Kidney (tissue), 13 donors: ENCODE measurements at regions not wholly inside any gene's neighbourhood (a gene's known extent, or its start where the extent isn't known, plus 50 kb on each side); places are given as distances from the start of the nearest gene placed in this dataset.

Experiments
- DNase-seq, 5 donors: peaks; one replicate each; pipeline ENCODE4 v3.0.0-alpha.2; 2013 to 2020
- FAIRE-seq: peaks from 2 replicates; lab custom pipeline; 2012; peaks lifted over from hg19 to GRCh38; lab: Jason Lieb, UNC
- H3K27ac ChIP-seq, 2 donors: one replicate each; pipeline ENCODE4 v1.7.0; 2013; ENCODE audit warnings: low read depth in 2 of 2, low read length in 2 of 2, inconsistent platforms in 1 of 2
- H3K27me3 ChIP-seq: one replicate; pipeline ENCODE4 v1.7.1; 2013; ENCODE audit warnings: low read length, inconsistent platforms; ENCODE audit not compliant: control insufficient read depth, insufficient read depth
- H3K36me3 ChIP-seq, 3 donors: one replicate each; pipeline versions ENCODE4 v1.7.0 to v1.7.1; 2013; ENCODE audit warnings: low read length in 3 of 3, control low read depth in 1 of 3, inconsistent platforms in 1 of 3; ENCODE audit not compliant: insufficient read depth in 3 of 3, control insufficient read depth in 2 of 3
- H3K4me1 ChIP-seq, 3 donors: one replicate each; pipeline versions ENCODE4 v1.7.0 to v1.7.1; 2013; ENCODE audit warnings: low read length in 3 of 3, inconsistent platforms in 1 of 3, low read depth in 1 of 3; ENCODE audit not compliant: control insufficient read depth in 2 of 3, insufficient read depth in 2 of 3
- H3K4me3 ChIP-seq, 3 donors: one replicate each; pipeline versions ENCODE4 v1.7.0 to v1.8.1; 2013; ENCODE audit warnings: low read length in 3 of 3, control low read depth in 1 of 3, inconsistent platforms in 1 of 3
- H3K9ac ChIP-seq, 3 donors: one replicate each; pipeline versions ENCODE4 v1.7.0 to v1.7.1; 2013; ENCODE audit warnings: low read length in 3 of 3, control low read depth in 1 of 3, inconsistent platforms in 1 of 3
- H3K9me3 ChIP-seq, 3 donors: one replicate each; pipeline versions ENCODE4 v1.7.0 to v1.7.1; 2013; ENCODE audit warnings: low read length in 3 of 3, control low read depth in 1 of 3, inconsistent platforms in 1 of 3; ENCODE audit not compliant: control insufficient read depth in 2 of 3, insufficient read depth in 1 of 3
- intact Hi-C: fragments of 100-400 bp; cut with DNase I; formaldehyde crosslinking; loops from one replicate; pipeline ENCODE4 v1.11.1; 2022
- TF ChIP-seq, protein P1 (sequence below): IDR thresholded peaks from 3 replicates; pipeline ENCODE4 v1.5.1; 2012; ENCODE audit warnings: mild to moderate bottlenecking, moderate library complexity, borderline replicate concordance; ENCODE audit not compliant: insufficient read depth; ENCODE audit errors: extremely low read depth
- donor health status: control.
- donor health status: control.
- donor health status: control.
- donor health status: control.
- donor health status: control.
- donor health status: DM: yes; HTN: yes; CAD: no.
- donor health status: Normal renal cell carcinoma (clear cell type).

DNA sequence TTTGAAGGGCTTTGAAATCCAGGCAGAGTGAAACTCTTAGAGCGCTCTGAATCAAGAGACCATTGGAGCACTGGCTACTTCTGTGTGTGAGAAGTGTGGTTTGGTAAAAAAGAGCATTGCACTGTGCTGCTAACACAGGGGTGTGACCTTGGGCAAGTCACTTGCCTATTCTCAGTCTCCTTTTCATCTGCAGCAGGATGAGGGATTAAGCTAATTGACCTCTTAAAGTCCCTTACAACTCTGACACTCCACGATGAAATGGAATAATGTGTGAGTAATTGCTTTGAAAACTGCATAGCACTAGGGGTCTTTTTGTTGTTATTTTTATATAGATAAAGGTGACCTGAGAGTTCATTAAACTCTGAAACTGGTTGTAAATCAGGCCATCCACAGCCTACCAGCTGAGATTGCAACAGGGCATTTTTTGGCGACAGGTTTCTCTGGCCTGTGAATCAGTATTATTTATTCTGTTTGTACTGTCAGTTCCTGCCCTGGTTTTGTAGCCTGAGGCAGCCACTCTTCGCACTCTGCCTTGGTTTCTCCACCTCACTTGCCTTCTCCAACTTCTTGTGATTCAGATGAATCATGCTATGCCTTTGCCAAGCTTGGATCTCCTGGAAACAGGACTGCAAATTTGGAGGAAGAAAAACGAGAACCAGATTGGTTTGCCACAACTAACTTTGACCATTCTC is 159.9 kb upstream of the PARP11 start:
- H3K9me3 ChIP-seq, result no peaks in the 10 kb centered on the region
- no peaks in the 10 kb centered on the region for H3K36me3 ChIP-seq
- intact Hi-C loops, result loop anchor here (10.0 kb wide), 1 partner anchor 148 kb away; no protein-coding TSS in a partner anchor
- no peak overlapping the region for H3K9ac ChIP-seq
- H3K27me3 ChIP-seq, result no peaks in the 10 kb centered on the region
- no peak overlapping the region for H3K27ac ChIP-seq
- no peak overlapping the region for H3K4me3 ChIP-seq
- H3K4me1 ChIP-seq, result peaks cover 2 to 7% (median 7%) of the 10 kb centered on the region in 3 donors
- no peak for FAIRE-seq
- TF ChIP-seq, protein P1, sequence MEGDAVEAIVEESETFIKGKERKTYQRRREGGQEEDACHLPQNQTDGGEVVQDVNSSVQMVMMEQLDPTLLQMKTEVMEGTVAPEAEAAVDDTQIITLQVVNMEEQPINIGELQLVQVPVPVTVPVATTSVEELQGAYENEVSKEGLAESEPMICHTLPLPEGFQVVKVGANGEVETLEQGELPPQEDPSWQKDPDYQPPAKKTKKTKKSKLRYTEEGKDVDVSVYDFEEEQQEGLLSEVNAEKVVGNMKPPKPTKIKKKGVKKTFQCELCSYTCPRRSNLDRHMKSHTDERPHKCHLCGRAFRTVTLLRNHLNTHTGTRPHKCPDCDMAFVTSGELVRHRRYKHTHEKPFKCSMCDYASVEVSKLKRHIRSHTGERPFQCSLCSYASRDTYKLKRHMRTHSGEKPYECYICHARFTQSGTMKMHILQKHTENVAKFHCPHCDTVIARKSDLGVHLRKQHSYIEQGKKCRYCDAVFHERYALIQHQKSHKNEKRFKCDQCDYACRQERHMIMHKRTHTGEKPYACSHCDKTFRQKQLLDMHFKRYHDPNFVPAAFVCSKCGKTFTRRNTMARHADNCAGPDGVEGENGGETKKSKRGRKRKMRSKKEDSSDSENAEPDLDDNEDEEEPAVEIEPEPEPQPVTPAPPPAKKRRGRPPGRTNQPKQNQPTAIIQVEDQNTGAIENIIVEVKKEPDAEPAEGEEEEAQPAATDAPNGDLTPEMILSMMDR, result no peak
- DNase-seq, result no peak

DNA sequence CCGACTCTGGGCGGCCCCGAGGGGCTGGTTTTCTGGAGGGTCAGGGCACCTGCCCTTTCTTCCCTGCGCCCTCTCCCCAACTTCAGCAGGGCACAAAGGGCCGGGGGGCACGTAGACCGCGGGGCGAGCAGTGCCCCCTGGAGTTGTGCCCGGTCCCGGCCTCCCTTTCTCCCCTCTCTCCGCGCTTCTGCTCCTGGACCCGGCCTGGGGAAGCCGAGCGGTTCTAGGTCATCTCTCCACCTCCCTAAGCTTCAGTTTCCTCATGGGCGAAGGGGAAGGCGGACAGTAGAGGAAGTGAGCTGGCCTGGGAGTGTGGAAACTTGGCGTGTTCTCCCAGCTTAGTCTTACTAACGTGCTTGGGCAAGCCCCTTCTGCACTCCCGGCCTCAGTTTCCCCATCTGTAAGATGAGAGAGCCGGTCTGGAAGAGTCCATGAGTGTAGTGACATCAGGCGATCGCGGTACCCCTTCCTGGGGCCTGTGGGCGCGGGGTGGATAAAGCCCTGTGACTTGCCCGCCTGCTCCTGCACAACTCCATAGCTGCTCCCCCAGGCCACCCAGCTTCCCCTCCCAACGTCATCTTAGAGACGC is 158.6 kb upstream of the PARP11 start:
- intact Hi-C loops, result loop anchor here (10.0 kb wide), 1 partner anchor 147 kb away; no protein-coding TSS in a partner anchor
- no peaks in the 10 kb centered on the region for H3K27me3 ChIP-seq
- TF ChIP-seq, protein P1, result no peak
- H3K4me3 ChIP-seq, result peak overlapping the region in 1 of 3 donors; percentile 23
- peaks cover 7 to 19% (median 13%) of the 10 kb centered on the region in 3 donors for H3K4me1 ChIP-seq
- DNase-seq (no peak), FAIRE-seq (no peak)
- peak overlapping the region; percentile 20 to 44 for H3K27ac ChIP-seq
- H3K9ac ChIP-seq, result no peak overlapping the region
- no peaks in the 10 kb centered on the region for H3K9me3 ChIP-seq
- no peaks in the 10 kb centered on the region for H3K36me3 ChIP-seq

DNA sequence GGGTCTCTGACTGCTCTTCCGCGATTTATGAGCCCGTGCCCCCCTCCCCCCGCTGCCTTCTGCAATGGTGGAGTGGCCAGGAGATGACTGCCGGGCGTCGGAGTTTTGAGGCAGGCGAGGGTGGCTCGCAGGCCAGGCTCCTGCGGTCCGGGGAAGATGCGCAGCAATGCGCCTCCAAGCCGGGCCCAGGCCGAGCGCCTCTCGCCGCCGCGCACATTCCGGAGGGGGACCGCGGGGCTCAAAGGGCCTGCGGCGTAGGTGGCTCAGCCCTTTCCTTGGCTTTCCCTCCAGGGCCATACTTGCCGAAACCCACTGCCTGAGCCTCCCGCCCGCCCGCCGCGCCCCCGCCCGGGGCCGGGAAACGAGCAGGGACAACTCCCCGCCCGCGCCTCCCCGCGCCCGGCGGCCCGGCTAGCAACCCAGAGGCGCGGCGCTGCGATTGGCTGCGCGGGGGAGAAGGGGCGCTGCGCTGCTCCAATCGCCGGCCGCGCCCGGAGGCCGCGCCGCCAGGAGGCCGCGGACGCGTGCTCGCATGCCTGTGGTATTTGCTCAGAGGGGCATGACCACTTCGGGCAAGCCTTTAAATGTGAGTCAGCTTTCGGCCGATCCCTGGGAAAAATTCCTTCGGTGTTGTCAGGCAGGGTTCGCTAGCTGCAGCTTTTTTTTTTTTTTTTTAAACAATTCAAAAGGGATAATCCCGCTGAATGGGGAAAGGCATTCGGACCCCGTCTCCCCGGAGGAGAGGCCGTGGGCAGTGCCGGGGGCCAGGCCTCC is 157.9 kb upstream of the PARP11 start:
- no peaks in the 10 kb centered on the region for H3K27me3 ChIP-seq
- H3K4me1 ChIP-seq, result peaks cover 7 to 25% (median 13%) of the 10 kb centered on the region in 3 donors
- H3K27ac ChIP-seq, result peak overlapping the region; percentile 73 to 76
- H3K9ac ChIP-seq, result peak overlapping the region in 1 of 3 donors; percentile 13
- no peaks in the 10 kb centered on the region for H3K36me3 ChIP-seq
- peak overlapping the region in 2 of 3 donors; percentile 23 to 28 for H3K4me3 ChIP-seq
- intact Hi-C loops, result loop anchor here (10.0 kb wide), 1 partner anchor 146 kb away; no protein-coding TSS in a partner anchor
- TF ChIP-seq, protein P1, result no peak
- FAIRE-seq (no peak), DNase-seq (peak; percentile 95 to 98 (median 97))
- H3K9me3 ChIP-seq, result no peaks in the 10 kb centered on the region
